ENCODE measurements at regions not wholly inside any gene's neighbourhood (a gene's known extent, or its start where the extent isn't known, plus 50 kb on each side); places are given as distances from the start of the nearest gene placed in this dataset.
"Not testable (repeated sequence)": the region's sequence is repeated elsewhere in the genome, so short reads cannot be mapped to it uniquely, and the experiment has no call there.

DNA sequence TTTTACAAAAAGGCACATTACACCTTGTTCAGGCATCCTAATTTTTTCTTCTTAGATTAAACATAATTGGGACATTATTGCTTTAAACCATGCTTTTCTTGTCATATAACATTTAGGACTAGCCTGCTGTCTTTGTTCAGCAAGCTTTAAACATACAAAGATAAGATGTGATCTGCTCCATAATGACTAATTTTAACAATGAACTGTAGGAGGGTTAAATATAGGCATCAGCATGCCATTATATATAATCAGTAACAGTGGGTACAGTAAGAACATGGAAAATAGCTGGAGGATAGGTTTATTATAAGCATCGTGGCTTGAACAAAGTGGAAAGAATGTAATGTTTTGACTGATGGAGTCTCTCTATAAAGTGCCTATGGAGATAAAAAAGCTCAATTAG lies 661.7 kb downstream of the SLITRK6 start:
- no peak for DNase-seq (ENCODE audit: low read depth)
- H3K4me3 ChIP-seq (ENCODE audit: low read depth, low read length), result no peak overlapping the region
- TF ChIP-seq, protein P1, sequence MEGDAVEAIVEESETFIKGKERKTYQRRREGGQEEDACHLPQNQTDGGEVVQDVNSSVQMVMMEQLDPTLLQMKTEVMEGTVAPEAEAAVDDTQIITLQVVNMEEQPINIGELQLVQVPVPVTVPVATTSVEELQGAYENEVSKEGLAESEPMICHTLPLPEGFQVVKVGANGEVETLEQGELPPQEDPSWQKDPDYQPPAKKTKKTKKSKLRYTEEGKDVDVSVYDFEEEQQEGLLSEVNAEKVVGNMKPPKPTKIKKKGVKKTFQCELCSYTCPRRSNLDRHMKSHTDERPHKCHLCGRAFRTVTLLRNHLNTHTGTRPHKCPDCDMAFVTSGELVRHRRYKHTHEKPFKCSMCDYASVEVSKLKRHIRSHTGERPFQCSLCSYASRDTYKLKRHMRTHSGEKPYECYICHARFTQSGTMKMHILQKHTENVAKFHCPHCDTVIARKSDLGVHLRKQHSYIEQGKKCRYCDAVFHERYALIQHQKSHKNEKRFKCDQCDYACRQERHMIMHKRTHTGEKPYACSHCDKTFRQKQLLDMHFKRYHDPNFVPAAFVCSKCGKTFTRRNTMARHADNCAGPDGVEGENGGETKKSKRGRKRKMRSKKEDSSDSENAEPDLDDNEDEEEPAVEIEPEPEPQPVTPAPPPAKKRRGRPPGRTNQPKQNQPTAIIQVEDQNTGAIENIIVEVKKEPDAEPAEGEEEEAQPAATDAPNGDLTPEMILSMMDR (IDR thresholded peaks at IDR 0.05; ENCODE audit: control insufficient read depth, extremely low read depth, insufficient read depth), result no peak

DNA sequence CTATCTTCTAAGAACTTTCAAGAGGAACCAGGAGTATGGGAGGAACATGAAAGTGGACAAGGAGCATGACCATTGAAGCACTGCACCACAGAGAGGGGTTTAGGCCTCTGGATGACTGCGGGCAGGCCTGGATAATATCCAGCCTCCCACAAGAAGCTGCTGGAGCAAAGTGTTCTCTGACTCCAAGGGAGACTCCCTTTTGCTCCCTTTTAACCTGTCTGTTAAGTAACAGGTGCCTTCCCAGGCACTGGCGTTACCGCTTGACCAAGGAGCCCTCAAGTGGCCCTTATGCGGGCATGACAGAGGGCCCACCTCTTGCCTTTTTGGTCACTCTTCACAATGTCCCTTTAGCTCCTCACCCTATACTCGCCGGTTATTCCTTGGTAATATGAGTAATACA lies 666.2 kb downstream of the SLITRK6 start:
- DNase-seq (ENCODE audit: low read depth), result no peak
- TF ChIP-seq, protein P1 (IDR thresholded peaks at IDR 0.05; ENCODE audit: control insufficient read depth, extremely low read depth, insufficient read depth), result no peak
- no peak overlapping the region for H3K4me3 ChIP-seq (ENCODE audit: low read depth, low read length)

DNA sequence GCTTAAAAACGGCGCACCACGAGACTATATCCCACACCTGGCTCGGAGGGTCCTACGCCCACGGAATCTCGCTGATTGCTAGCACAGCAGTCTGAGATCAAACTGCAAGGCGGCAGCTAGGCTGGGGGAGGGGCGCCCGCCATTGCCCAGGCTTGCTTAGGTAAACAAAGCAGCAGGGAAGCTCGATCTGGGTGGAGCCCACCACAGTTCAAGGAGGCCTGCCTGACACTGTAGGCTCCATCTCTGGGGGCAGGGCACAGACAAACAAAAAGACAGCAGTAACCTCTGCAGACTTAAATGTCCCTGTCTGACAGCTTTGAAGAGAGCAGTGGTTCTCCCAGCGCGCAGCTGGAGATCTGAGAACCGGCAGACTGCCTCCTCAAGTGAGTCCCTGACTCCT lies 675.7 kb downstream of the SLITRK6 start:
- not testable (repeated sequence) for H3K4me3 ChIP-seq (ENCODE audit: low read depth, low read length); DNase-seq (ENCODE audit: low read depth)

DNA sequence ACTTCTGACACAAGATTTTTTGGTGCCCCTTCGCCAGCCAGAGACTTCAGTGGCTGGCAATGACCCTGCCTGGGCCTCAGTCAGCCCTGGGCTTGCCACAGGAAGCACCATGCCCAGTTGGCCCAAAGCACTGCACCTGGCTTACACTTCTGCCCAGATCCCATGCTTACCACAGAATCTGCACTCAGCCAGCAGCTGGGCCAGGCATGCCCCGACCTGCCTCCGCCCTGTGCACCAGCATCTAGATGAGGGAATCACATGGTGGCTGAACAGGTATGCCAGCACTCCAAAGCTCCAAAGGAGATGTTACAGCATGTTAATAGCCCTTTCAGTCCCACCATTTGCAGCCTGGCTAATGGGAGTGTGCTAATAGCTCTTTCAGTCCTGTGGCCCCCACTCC lies 690.9 kb downstream of the SLITRK6 start:
- DNase-seq (ENCODE audit: low read depth), result no peak
- H3K4me3 ChIP-seq (ENCODE audit: low read depth, low read length), result no peak overlapping the region
- TF ChIP-seq, protein P1 (IDR thresholded peaks at IDR 0.05; ENCODE audit: control insufficient read depth, extremely low read depth, insufficient read depth), result no peak

DNA sequence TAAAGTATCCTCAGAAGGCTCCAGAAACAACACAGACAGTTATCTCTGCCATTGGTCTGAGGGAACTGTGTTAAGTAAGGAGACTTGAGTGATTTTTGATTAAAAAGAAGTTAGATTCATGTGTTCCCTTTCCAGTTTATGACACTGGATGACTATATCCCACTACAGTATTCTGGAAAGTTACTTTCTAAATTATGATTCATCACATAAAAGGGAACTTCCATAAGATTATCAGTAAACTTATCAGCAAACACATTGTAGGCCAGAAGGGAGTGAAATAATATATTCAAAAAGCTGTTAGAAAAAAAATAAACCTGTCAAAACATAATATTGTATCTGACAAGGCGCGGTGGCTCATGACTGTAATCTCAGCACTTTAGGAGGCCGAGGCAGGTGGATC lies 700.0 kb downstream of the SLITRK6 start:
- TF ChIP-seq, protein P1 (IDR thresholded peaks at IDR 0.05; ENCODE audit: control insufficient read depth, extremely low read depth, insufficient read depth), result no peak
- H3K4me3 ChIP-seq (ENCODE audit: low read depth, low read length), result no peak overlapping the region
- no peak for DNase-seq (ENCODE audit: low read depth)

DNA sequence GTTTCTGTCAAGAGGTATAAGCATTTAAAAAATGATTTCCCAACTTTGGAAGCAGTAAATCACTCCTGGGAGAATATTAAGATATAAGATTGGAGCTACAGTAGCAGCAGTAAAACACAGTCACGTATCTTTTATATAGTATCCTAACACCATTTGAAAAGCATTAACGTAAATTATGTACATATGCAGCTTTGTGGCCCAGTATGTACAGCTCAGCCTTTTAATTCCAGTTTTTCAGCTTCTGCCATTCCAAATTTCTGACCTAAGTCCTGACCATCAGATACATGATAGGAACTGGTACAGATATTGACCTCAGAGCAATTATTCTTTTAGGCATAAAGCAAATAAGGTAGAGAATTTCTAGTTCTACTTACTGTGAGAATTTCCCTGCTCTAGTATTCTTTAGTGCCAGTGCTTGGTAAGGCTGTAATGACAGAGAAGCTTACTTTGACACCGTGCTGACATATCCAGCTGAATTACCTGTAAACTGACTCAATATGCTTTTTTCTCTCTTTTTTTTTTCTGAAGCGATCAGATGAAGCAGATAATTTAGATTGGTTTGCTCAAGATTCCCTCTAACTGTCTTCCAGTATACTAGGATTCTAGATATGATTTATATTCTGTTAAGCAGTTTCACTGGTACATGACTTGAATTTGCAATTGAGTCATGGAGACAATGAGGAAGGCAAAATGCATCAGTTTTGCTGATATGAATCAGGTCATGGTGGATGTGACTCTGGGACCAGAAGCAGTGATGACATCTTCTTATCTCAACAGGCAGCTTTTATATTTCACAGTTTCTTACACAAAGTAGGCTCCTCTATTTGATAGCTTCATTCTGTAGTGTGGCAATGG lies 703.6 kb downstream of the SLITRK6 start:
- no peak overlapping the region for H3K4me3 ChIP-seq (ENCODE audit: low read depth, low read length)
- TF ChIP-seq, protein P1 (IDR thresholded peaks at IDR 0.05; ENCODE audit: control insufficient read depth, extremely low read depth, insufficient read depth), result no peak
- no peak for DNase-seq (ENCODE audit: low read depth)

DNA sequence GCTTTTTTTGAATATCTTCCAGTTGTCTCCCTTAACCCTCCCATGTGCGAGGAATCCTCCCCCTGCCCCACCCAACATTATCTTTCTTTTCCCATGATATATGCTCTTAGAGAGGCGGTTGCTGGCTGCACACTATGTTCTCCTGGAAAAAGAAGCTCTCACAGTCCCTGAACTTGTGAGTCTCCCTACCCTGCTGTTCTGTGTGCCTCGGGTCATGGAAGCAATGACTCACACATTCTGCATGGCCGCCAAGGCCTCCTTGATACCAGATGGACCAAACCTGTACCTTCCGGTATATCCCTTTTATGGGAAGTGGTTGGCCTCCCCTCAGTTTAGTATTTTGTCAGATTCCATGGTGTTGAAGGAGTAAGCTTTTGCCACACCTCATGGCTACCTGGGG lies 705.4 kb downstream of the SLITRK6 start:
- H3K4me3 ChIP-seq (ENCODE audit: low read depth, low read length), result no peak overlapping the region
- TF ChIP-seq, protein P1 (IDR thresholded peaks at IDR 0.05; ENCODE audit: control insufficient read depth, extremely low read depth, insufficient read depth), result no peak
- no peak for DNase-seq (ENCODE audit: low read depth)

Data from LNCaP clone FGC (cell line).